Thoracic aorta (tissue), 2 donors: ENCODE measurements at regions not wholly inside any gene's neighbourhood (a gene's known extent, or its start where the extent isn't known, plus 50 kb on each side); places are given as distances from the start of the nearest gene placed in this dataset.

ENCODE experiments used
- ATAC-seq: fragments of 150-250 bp; one replicate; pipeline ENCODE4 v1.8.0; 2017; ENCODE audit warnings: low read depth; ENCODE audit not compliant: insufficient number of reproducible peaks, low FRiP score
- DNase-seq: peaks from one replicate; pipeline ENCODE4 v3.0.0-alpha.2; 2020; ENCODE audit warnings: low spot score
- H3K27ac ChIP-seq, 2 donors: fragments of 200-600 bp; sonication (generic); 1 replicate in 1 of 2; 2 replicates in 1 of 2; pipeline ENCODE4 v1.5.1; 2016; ENCODE audit warnings: mild to moderate bottlenecking in 2 of 2, moderate library complexity in 2 of 2
- H3K27me3 ChIP-seq: fragments of 200-600 bp; sonication (generic); replicated peaks from 2 replicates; pipeline ENCODE4 v1.6.0; 2016; ENCODE audit warnings: mild to moderate bottlenecking; ENCODE audit not compliant: insufficient read depth
- H3K36me3 ChIP-seq: fragments of 200-600 bp; sonication (generic); one replicate; pipeline ENCODE4 v1.5.1; 2016
- H3K4me1 ChIP-seq, 2 donors: fragments of 200-600 bp; sonication (generic); 1 replicate in 1 of 2; 2 replicates in 1 of 2; pipeline versions ENCODE4 v1.5.1 to v1.6.0; 2016; ENCODE audit warnings: low read depth in 2 of 2, mild to moderate bottlenecking in 1 of 2; ENCODE audit not compliant: control insufficient read depth in 1 of 2
- H3K4me3 ChIP-seq: fragments of 200-600 bp; sonication (generic); 2 replicates; pipeline ENCODE4 v1.5.1; 2016; ENCODE audit warnings: mild to moderate bottlenecking
- H3K9me3 ChIP-seq: fragments of 200-600 bp; sonication (generic); 2 replicates; pipeline ENCODE4 v1.5.1; 2016
- CTCF ChIP-seq: fragments of 200-600 bp; sonication (generic); IDR thresholded peaks from one replicate; pipeline ENCODE4 v1.5.1; 2019; ENCODE audit warnings: antibody characterized with exemption

DNA sequence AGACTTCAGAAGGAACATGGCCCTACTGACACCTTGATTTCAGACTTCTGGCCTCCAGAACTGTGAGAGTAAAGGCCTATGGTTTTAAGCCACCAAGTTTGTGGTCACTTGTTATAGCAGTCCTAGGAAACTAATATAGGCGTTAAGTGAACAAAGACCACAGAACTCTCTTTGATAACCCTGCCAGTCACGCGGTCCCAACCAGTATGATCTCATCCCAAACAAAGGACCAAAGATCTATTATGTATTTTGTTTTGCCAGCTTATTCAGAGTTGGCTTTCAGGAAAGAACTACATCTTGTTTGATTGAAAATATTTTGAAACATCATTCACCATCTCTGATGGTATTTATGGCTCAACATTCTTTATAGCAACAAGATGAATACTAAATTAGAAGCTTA is 294.4 kb upstream of the SLCO3A1 start:
- Histone ChIP-seq H3K4me3 (no peak overlapping the region), H3K9me3 (no peaks in the 10 kb centered on the region), H3K4me1 (no peaks in the 10 kb centered on the region), H3K36me3 (no peaks in the 10 kb centered on the region), H3K27me3 (no peaks in the 10 kb centered on the region), H3K27ac (no peak overlapping the region)
- ATAC-seq = no peak
- no peak for DNase-seq
- TF ChIP-seq CTCF = no peak

DNA sequence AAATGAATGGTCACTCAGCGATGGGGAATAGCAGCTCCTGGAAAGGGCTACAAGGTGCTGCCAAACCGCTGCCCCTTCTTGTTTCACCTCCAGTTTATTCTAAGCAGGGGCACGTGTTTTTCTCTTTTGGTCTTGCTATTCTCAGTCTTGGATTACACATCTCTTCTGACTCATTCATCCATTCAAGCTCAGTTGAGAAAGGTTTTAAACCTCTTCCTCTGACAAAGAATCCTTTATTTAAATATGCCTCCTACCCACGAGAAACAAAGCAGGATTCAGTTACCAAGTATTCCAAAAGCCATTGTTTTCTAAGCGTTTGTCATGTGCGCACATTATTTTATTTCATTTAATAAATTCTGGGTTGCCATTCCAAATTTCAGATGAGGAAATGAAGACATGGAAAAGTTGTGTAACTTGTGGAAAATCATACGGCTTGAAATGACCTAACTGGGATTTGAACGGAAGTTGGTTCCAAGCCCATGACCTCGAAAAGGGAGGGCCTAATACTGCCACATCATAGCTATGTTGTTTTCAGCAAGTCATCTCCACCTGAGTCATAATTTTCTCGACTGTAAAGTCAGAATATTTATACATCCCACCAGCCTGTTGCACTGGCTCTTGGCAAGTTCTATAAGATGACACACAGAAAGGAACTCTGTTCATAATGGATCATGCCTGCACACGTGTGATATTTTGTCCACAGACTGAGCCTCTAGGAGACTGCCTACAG is 292.0 kb upstream of the SLCO3A1 start:
- Histone ChIP-seq H3K9me3 (no peaks in the 10 kb centered on the region), H3K36me3 (no peaks in the 10 kb centered on the region), H3K27me3 (no peaks in the 10 kb centered on the region), H3K27ac (no peak overlapping the region), H3K4me1 (no peaks in the 10 kb centered on the region), H3K4me3 (no peak overlapping the region)
- no peak for TF ChIP-seq CTCF
- DNase-seq = no peak
- ATAC-seq = no peak

DNA sequence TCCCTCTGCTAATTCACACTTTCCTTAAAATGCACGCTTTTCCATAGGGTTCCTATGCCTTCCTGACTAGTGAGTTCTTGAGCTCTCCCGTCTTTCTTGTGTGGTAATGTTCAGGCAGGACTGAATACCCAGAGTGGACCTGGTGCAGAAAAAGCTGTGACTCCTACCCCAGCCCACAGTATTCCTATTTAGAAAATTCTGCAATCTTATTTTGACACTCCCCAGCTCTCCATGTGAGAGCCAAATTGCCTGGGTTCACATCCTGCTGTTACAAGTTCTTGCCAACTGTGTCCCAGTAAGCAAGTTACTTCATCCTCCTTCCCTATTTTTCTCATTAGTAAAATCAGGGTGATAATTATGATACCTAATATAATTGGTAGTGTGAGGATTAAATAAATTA is 290.8 kb upstream of the SLCO3A1 start:
- no peaks in the 10 kb centered on the region for H3K27me3 ChIP-seq
- no peak overlapping the region for H3K4me3 ChIP-seq
- TF ChIP-seq CTCF = no peak
- no peak overlapping the region for H3K27ac ChIP-seq
- DNase-seq = no peak
- no peaks in the 10 kb centered on the region for H3K4me1 ChIP-seq
- ATAC-seq = no peak
- no peaks in the 10 kb centered on the region for H3K36me3 ChIP-seq
- no peaks in the 10 kb centered on the region for H3K9me3 ChIP-seq

- DNase-seq (no peak), ATAC-seq (no peak)
- H3K9me3 ChIP-seq = no peaks in the 10 kb centered on the region
- H3K36me3 ChIP-seq = no peaks in the 10 kb centered on the region
- TF ChIP-seq CTCF = no peak
- no peak overlapping the region for H3K27ac ChIP-seq
- H3K4me1 ChIP-seq = no peaks in the 10 kb centered on the region
- no peak overlapping the region for H3K4me3 ChIP-seq
- H3K27me3 ChIP-seq = no peaks in the 10 kb centered on the region
Observed at GRCh38 chr15:91564631-91565030, 288.9 kb upstream of the SLCO3A1 start.

DNA sequence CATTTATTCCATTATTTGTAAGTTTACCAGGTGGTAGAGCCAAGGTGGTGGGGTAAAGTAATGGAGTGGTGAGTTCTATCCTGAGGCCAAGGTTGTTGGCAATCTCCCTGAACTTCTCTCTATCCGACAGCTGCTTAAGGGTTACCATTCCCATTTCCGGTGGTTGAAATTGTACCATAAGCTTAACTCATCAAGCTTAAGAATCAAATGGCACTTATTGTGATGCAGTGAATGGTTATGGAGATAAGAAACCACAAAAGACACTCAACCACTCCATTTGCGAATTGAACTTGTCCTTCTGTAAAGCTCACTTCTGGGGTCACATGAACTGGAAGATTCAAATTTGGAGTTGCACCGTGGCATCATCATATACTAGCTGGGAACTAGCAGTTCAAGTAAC is 287.4 kb upstream of the SLCO3A1 start:
- Histone ChIP-seq H3K27me3 (no peaks in the 10 kb centered on the region), H3K4me3 (no peak overlapping the region), H3K27ac (no peak overlapping the region), H3K36me3 (no peaks in the 10 kb centered on the region), H3K4me1 (no peaks in the 10 kb centered on the region), H3K9me3 (no peaks in the 10 kb centered on the region)
- TF ChIP-seq CTCF = no peak
- DNase-seq = no peak
- ATAC-seq = no peak
